SH-SY5Y (cell line): ENCODE measurements at regions not wholly inside any gene's neighbourhood (a gene's known extent, or its start where the extent isn't known, plus 50 kb on each side); places are given as distances from the start of the nearest gene placed in this dataset.

Source experiments
- GATA2 ChIP-seq: IDR thresholded peaks from 2 replicates; pipeline ENCODE4 v1.6.1; 2011; ENCODE audit warnings: mild to moderate bottlenecking, low read depth, low read length
- GATA3 ChIP-seq: IDR thresholded peaks from 2 replicates; pipeline ENCODE4 v1.6.1; 2011; ENCODE audit warnings: low read depth, mild to moderate bottlenecking, low read length, moderate library complexity

GRCh38 chr1:14285238-14285637 lies 313.2 kb upstream of the KAZN start:
- no peak for TF ChIP-seq GATA2
- no peak for TF ChIP-seq GATA3
